IMR-90 (cell line): ENCODE measurements at regions not wholly inside any gene's neighbourhood (a gene's known extent, or its start where the extent isn't known, plus 50 kb on each side); places are given as distances from the start of the nearest gene placed in this dataset.

ENCODE experiments used
- ATAC-seq: fragments of 200-7000 bp; cut with Tn5 transposase; 2 replicates; pipeline ENCODE4 v1.9.1; 2020; ENCODE audit warnings: low read depth, mild to moderate bottlenecking, moderate library complexity
- BruUV-seq: library from RNA; stranded (reverse); fragments of 400-500 nt; replicated peaks from 2 replicates; lab custom pipeline; 2021; lab: Mats Ljungman, UMichigan
- CTCF ChIA-PET: fragments of 300-600 bp; formaldehyde crosslinking; extraction: SDS; loops from one replicate; lab custom pipeline; 2021; ENCODE audit warnings: antibody characterized with exemption; lab: Yijun Ruan, JAX
- POLR2A ChIA-PET: fragments of 300-600 bp; sonication (Branson Sonifier 250); formaldehyde crosslinking; loops from one replicate; lab custom pipeline; 2022; ENCODE audit warnings: antibody characterized with exemption; ENCODE audit not compliant: unreplicated experiment; lab: Charles Lee
- DNase-seq: peaks from one replicate; pipeline ENCODE4 v3.0.0; 2013
- H2AFZ ChIP-seq: replicated peaks from 2 replicates; pipeline ENCODE3; 2013; ENCODE audit warnings: low read length, mild to moderate bottlenecking; ENCODE audit not compliant: poor library complexity
- H2AK5ac ChIP-seq: 2 replicates; pipeline ENCODE4 v1.6.1; 2013; ENCODE audit warnings: low read depth, low read length, inconsistent platforms
- H2AK9ac ChIP-seq: replicated peaks from 2 replicates; pipeline ENCODE3; 2013; ENCODE audit warnings: mild to moderate bottlenecking, low read depth, low read length, moderate library complexity; ENCODE audit not compliant: poor library complexity
- H2BK120ac ChIP-seq: 2 replicates; pipeline ENCODE4 v1.6.1; 2013; ENCODE audit warnings: low read depth, low read length, inconsistent platforms
- H2BK15ac ChIP-seq: 3 replicates; pipeline ENCODE4 v1.6.1; 2013; ENCODE audit warnings: low read depth, low read length, inconsistent platforms
- H2BK20ac ChIP-seq: 2 replicates; pipeline ENCODE4 v1.6.1; 2013; ENCODE audit warnings: low read depth, mild to moderate bottlenecking, inconsistent platforms, low read length, moderate library complexity
- H2BK5ac ChIP-seq: 2 replicates; pipeline ENCODE4 v1.6.1; 2013; ENCODE audit warnings: mild to moderate bottlenecking, low read depth, low read length, inconsistent platforms; ENCODE audit not compliant: poor library complexity, severe bottlenecking
- H3K14ac ChIP-seq: replicated peaks from 2 replicates; pipeline ENCODE4 v1.6.1; 2013; ENCODE audit warnings: low read depth, low read length, inconsistent platforms
- H3K18ac ChIP-seq: 2 replicates; pipeline ENCODE4 v1.6.1; 2013; ENCODE audit warnings: low read depth, low read length, control low read depth
- H3K23ac ChIP-seq: 2 replicates; pipeline ENCODE4 v1.6.1; 2013; ENCODE audit warnings: low read depth, low read length, inconsistent platforms
- H3K27ac ChIP-seq: 2 replicates; pipeline ENCODE4 v1.5.1; 2013; ENCODE audit warnings: mild to moderate bottlenecking, control low read depth, low read length; ENCODE audit not compliant: insufficient read depth
- H3K27me3 ChIP-seq: 2 replicates; pipeline ENCODE4 v1.6.1; 2013; ENCODE audit warnings: low read length; ENCODE audit not compliant: control insufficient read depth, insufficient read depth
- H3K36me3 ChIP-seq: 2 replicates; pipeline ENCODE4 v1.6.1; 2013; ENCODE audit warnings: low read length, mixed read lengths; ENCODE audit not compliant: control insufficient read depth, insufficient read depth
- H3K4ac ChIP-seq: 2 replicates; pipeline ENCODE4 v1.6.1; 2013; ENCODE audit warnings: low read depth, low read length, inconsistent platforms
- H3K4me1 ChIP-seq: 2 replicates; pipeline ENCODE4 v1.6.1; 2013; ENCODE audit warnings: low read length, mixed read lengths; ENCODE audit not compliant: control insufficient read depth, insufficient read depth
- H3K4me2 ChIP-seq: 2 replicates; pipeline ENCODE4 v1.6.1; 2013; ENCODE audit warnings: low read depth, mild to moderate bottlenecking, control low read depth, low read length, moderate library complexity
- H3K4me3 ChIP-seq: 2 replicates; pipeline ENCODE4 v1.5.1; 2013; ENCODE audit warnings: low read depth, mild to moderate bottlenecking, control low read depth, low read length, moderate library complexity; ENCODE audit not compliant: insufficient read depth
- H3K56ac ChIP-seq: 2 replicates; pipeline ENCODE4 v1.6.1; 2013; ENCODE audit warnings: low read length, inconsistent platforms; ENCODE audit not compliant: insufficient read depth; ENCODE audit errors: extremely low read depth
- H3K79me1 ChIP-seq, 2 experiments: 2 replicates each; pipeline ENCODE4 v1.6.1; 2013; ENCODE audit warnings: low read length in 2 of 2, inconsistent platforms in 1 of 2, low read depth in 1 of 2
- H3K9ac ChIP-seq: 2 replicates; pipeline ENCODE4 v1.6.1; 2013; ENCODE audit warnings: low read depth, low read length, control low read depth
- H3K9me1 ChIP-seq: 2 replicates; pipeline ENCODE4 v1.6.1; 2013; ENCODE audit warnings: low read length, inconsistent platforms; ENCODE audit not compliant: insufficient read depth
- H3K9me3 ChIP-seq: 2 replicates; pipeline ENCODE4 v1.6.1; 2013; ENCODE audit warnings: low read length; ENCODE audit not compliant: control insufficient read depth, insufficient read depth
- H4K20me1 ChIP-seq: 2 replicates; pipeline ENCODE4 v1.6.1; 2013; ENCODE audit warnings: low read length, inconsistent platforms; ENCODE audit not compliant: insufficient read depth
- H4K5ac ChIP-seq: 2 replicates; pipeline ENCODE4 v1.6.1; 2013; ENCODE audit warnings: mild to moderate bottlenecking, low read depth, low read length, control low read depth
- H4K8ac ChIP-seq, 2 experiments: 2 replicates each; pipeline ENCODE4 v1.6.1; 2013; ENCODE audit warnings: low read depth in 2 of 2, low read length in 2 of 2, control low read depth in 1 of 2, inconsistent platforms in 1 of 2
- H4K91ac ChIP-seq: 2 replicates; pipeline ENCODE4 v1.6.1; 2013; ENCODE audit warnings: low read depth, low read length, inconsistent platforms; ENCODE audit not compliant: insufficient read depth
- BHLHE40 ChIP-seq: fragments of 150-350 bp; IDR thresholded peaks from 2 replicates; pipeline ENCODE4 v1.6.1; 2016; ENCODE audit warnings: mild to moderate bottlenecking, low read depth, low read length
- CEBPB ChIP-seq: IDR thresholded peaks from 2 replicates; pipeline ENCODE4 v1.6.1; 2012; ENCODE audit warnings: low read depth, low read length, improper control_type of control experiment
- POLR2A ChIP-seq: IDR thresholded peaks from 2 replicates; pipeline ENCODE4 v1.6.1; 2012; ENCODE audit warnings: mild to moderate bottlenecking, low read depth, low read length
- RAD21 ChIP-seq: IDR thresholded peaks from 2 replicates; pipeline ENCODE4 v1.6.1; 2012; ENCODE audit warnings: low read length, improper control_type of control experiment
- RFX5 ChIP-seq: IDR thresholded peaks from 2 replicates; pipeline ENCODE4 v1.8.0; 2012; ENCODE audit warnings: low read depth, mild to moderate bottlenecking, low read length, moderate library complexity
- WGBS, 2 experiments: methylation state at CpG; one replicate each; pipeline versions ENCODE4 v1.1.5 to v1.1.7; 2013; ENCODE audit warnings: missing lambda C conversion rate in 2 of 2; ENCODE audit not compliant: insufficient read length in 1 of 2; ENCODE audit errors: extremely low coverage in 2 of 2; 5-methylcytosine and 5-hydroxymethylcytosine counted together
- dilution Hi-C: fragments of 300-500 bp; cut with HindIII; formaldehyde crosslinking; loops from one replicate; pipeline ENCODE4 v1.14.3; 2018; ENCODE audit warnings: low sequenced_read_pairs; ENCODE audit not compliant: unreplicated experiment
- in situ Hi-C: fragments of 300-500 bp; cut with MboI; formaldehyde crosslinking; loops from 3 replicates; pipeline ENCODE4 v1.14.3; 2019; ENCODE audit warnings: low sequenced_read_pairs, inconsistent platforms, mixed read lengths
- intact Hi-C: fragments of 100-400 bp; cut with micrococcal nuclease; formaldehyde crosslinking; loops from 2 replicates; pipeline ENCODE4 v1.10.0; 2022

GRCh38 chr1:41981796-41982195 is 63.1 kb upstream of the HIVEP3 start:
- Histone ChIP-seq H3K23ac (no peak overlapping the region), H4K91ac (no peak overlapping the region), H3K36me3 (no peaks in the 10 kb centered on the region), H3K9me3 (no peaks in the 10 kb centered on the region), H3K9me1 (no peaks in the 10 kb centered on the region), H2AFZ (no peak overlapping the region), H2BK20ac (no peak overlapping the region), H2AK9ac (no peak overlapping the region), H3K4me2 (no peak overlapping the region), H3K56ac (no peak overlapping the region), H3K4me3 (no peak overlapping the region), H4K5ac (no peak overlapping the region), H3K4ac (no peak overlapping the region), H4K8ac (no peak overlapping the region), H2BK120ac (no peak overlapping the region), H2AK5ac (no peak overlapping the region), H3K79me1 (no peaks in the 10 kb centered on the region; a peak in 1 of 4 replicates), H3K27ac (no peak overlapping the region), H4K20me1 (no peaks in the 10 kb centered on the region), H3K27me3 (no peaks in the 10 kb centered on the region), H2BK15ac (no peak overlapping the region), H3K9ac (no peak overlapping the region), H3K4me1 (no peaks in the 10 kb centered on the region), H2BK5ac (no peak overlapping the region), H3K14ac (no peak overlapping the region), H3K18ac (no peak overlapping the region)
- ChIA-PET POLR2A (no interaction called here), CTCF (no interaction called here)
- in situ Hi-C loops (no loop called here), dilution Hi-C loops (no loop called here), intact Hi-C loops (no loop called here)
- TF ChIP-seq POLR2A: no peak
- no peak for TF ChIP-seq CEBPB
- no peak for TF ChIP-seq BHLHE40
- TF ChIP-seq RFX5: no peak
- no peak for TF ChIP-seq RAD21
- BruUV-seq: no TSS peak
- DNase-seq: no peak
- WGBS, 2 experiments: 100% methylated on average over 1 of the region's 3 CpGs; no CpG with 5 or more reads in 1 of the 2 experiments
- ATAC-seq: no peak
